SK-N-SH (cell line): ENCODE measurements at regions not wholly inside any gene's neighbourhood (a gene's known extent, or its start where the extent isn't known, plus 50 kb on each side); places are given as distances from the start of the nearest gene placed in this dataset.
"Not testable (repeated sequence)": the region's sequence is repeated elsewhere in the genome, so short reads cannot be mapped to it uniquely, and the experiment has no call there.

Experiments
- CTCF ChIA-PET: fragments of 300-600, 350-600 bp; formaldehyde crosslinking; extraction: SDS; loops from one replicate; lab custom pipeline; 2021; lab: Yijun Ruan, JAX
- POLR2A ChIA-PET: fragments of 350-600 bp; sonication (Branson Sonifier 250); formaldehyde crosslinking; extraction: SDS; loops from one replicate; lab custom pipeline; 2020; ENCODE audit warnings: antibody characterized with exemption, inconsistent platforms; lab: Yijun Ruan, JAX
- DNase-seq: peaks from one replicate; pipeline ENCODE4 v3.0.0; 2012
- H2AFZ ChIP-seq: fragments of 200-600 bp; sonication (generic); 2 replicates; pipeline ENCODE4 v1.8.1; 2016; ENCODE audit warnings: antibody characterized with exemption, mild to moderate bottlenecking, low read depth
- H3F3A ChIP-seq: fragments of 200-600 bp; sonication (generic); replicated peaks from 2 replicates; pipeline ENCODE3; 2016; ENCODE audit warnings: antibody characterized with exemption, mild to moderate bottlenecking; ENCODE audit not compliant: insufficient read depth
- H3K27ac ChIP-seq, 2 experiments: fragments of 200-500 bp in 1 of 2; fragments of 200-600 bp in 1 of 2; sonication (Bioruptor generic) in 1 of 2; sonication (generic), shearing (Covaris generic) in 1 of 2; 2 replicates each; pipeline versions ENCODE4 v1.5.1 to v1.6.1; 2014 to 2016; ENCODE audit warnings: low read depth in 2 of 2, inconsistent platforms in 1 of 2, low read length in 1 of 2, mild to moderate bottlenecking in 1 of 2, mixed read lengths in 1 of 2
- H3K27me3 ChIP-seq: fragments of 200-600 bp; sonication (generic), shearing (Covaris generic); 2 replicates; pipeline ENCODE4 v1.6.1; 2016; ENCODE audit warnings: mixed run types; ENCODE audit not compliant: insufficient read depth
- H3K36me3 ChIP-seq, 2 experiments: fragments of 200-500 bp in 1 of 2; fragments of 200-600 bp in 1 of 2; sonication (Bioruptor generic) in 1 of 2; sonication (generic) in 1 of 2; replicated peaks in 1 of 2; 2 replicates each; pipeline versions ENCODE3 to v1.5.1; 2014 to 2016; ENCODE audit warnings: low read length in 1 of 2, mild to moderate bottlenecking in 1 of 2; ENCODE audit not compliant: insufficient read depth in 2 of 2, control insufficient read depth in 1 of 2
- H3K4me1 ChIP-seq, 2 experiments: fragments of 200-500 bp in 1 of 2; fragments of 200-600 bp in 1 of 2; sonication (Bioruptor generic) in 1 of 2; sonication (generic), shearing (Covaris generic) in 1 of 2; 2 replicates each; pipeline versions ENCODE4 v1.5.1 to v1.6.1; 2014 to 2016; ENCODE audit warnings: low read depth in 1 of 2, low read length in 1 of 2, mixed run types in 1 of 2; ENCODE audit not compliant: insufficient read depth in 2 of 2, control insufficient read depth in 1 of 2
- H3K4me2 ChIP-seq: fragments of 200-600 bp; sonication (generic), shearing (Covaris generic); 2 replicates; pipeline ENCODE4 v1.6.1; 2017; ENCODE audit warnings: mixed run types
- H3K4me3 ChIP-seq, 2 experiments: fragments of 200-500 bp in 1 of 2; fragments of 200-600 bp in 1 of 2; sonication (Bioruptor generic) in 1 of 2; sonication (generic), shearing (Covaris generic) in 1 of 2; 2 replicates each; pipeline versions ENCODE4 v1.5.1 to v1.8.1; 2014 to 2016; ENCODE audit warnings: low read depth in 2 of 2, inconsistent platforms in 1 of 2, low read length in 1 of 2, mild to moderate bottlenecking in 1 of 2, mixed read lengths in 1 of 2, moderate library complexity in 1 of 2
- H3K79me2 ChIP-seq: fragments of 200-600 bp; sonication (generic); 2 replicates; pipeline ENCODE4 v1.8.1; 2017; ENCODE audit warnings: mild to moderate bottlenecking; ENCODE audit not compliant: insufficient read depth
- H3K9ac ChIP-seq: fragments of 200-600 bp; sonication (generic); 2 replicates; pipeline ENCODE4 v1.6.1; 2017; ENCODE audit warnings: mixed run types
- H3K9me2 ChIP-seq: fragments of 200-600 bp; sonication (generic); 2 replicates; pipeline ENCODE4 v1.6.1; 2017; ENCODE audit warnings: mixed run types
- H3K9me3 ChIP-seq: fragments of 200-600 bp; sonication (generic); 2 replicates; pipeline ENCODE4 v1.6.1; 2017; ENCODE audit warnings: mixed run types, mild to moderate bottlenecking, moderate library complexity
- H4K20me1 ChIP-seq: fragments of 200-600 bp; sonication (generic); 2 replicates; pipeline ENCODE4 v1.6.1; 2017; ENCODE audit warnings: mild to moderate bottlenecking, mixed run types; ENCODE audit not compliant: insufficient read depth
- ELF1 ChIP-seq: IDR thresholded peaks from 2 replicates; pipeline ENCODE4 v1.4.0; 2012
- EZH2phosphoT487 ChIP-seq: fragments of 200-600 bp; sonication (generic); IDR thresholded peaks from 2 replicates; pipeline ENCODE4 v1.6.1; 2017; ENCODE audit warnings: low read depth, mixed run types, mild to moderate bottlenecking, antibody characterized with exemption, moderate library complexity, borderline replicate concordance
- FOSL2 ChIP-seq: IDR thresholded peaks from 2 replicates; pipeline ENCODE4 v1.4.0; 2012; ENCODE audit warnings: low read depth, mild to moderate bottlenecking, moderate library complexity, borderline replicate concordance
- GABPA ChIP-seq: IDR thresholded peaks from 2 replicates; pipeline ENCODE4 v1.4.0; 2012; ENCODE audit warnings: low read depth, mild to moderate bottlenecking
- MEF2A ChIP-seq: IDR thresholded peaks from 2 replicates; pipeline ENCODE4 v1.4.0; 2012; ENCODE audit warnings: low read depth, borderline replicate concordance
- NFIC ChIP-seq: IDR thresholded peaks from 2 replicates; pipeline ENCODE4 v1.4.0; 2012; ENCODE audit warnings: borderline replicate concordance
- RAD21 ChIP-seq: IDR thresholded peaks from 2 replicates; pipeline ENCODE4 v1.6.1; 2012; ENCODE audit warnings: mild to moderate bottlenecking, low read length
- RCOR1 ChIP-seq: fragments of 150-350 bp; IDR thresholded peaks from 2 replicates; pipeline ENCODE4 v1.6.1; 2017; ENCODE audit warnings: antibody characterized with exemption, low read length
- RFX5 ChIP-seq: IDR thresholded peaks from 2 replicates; pipeline ENCODE4 v1.6.1; 2012; ENCODE audit warnings: mild to moderate bottlenecking, improper control_type of control experiment, low read length
- SIN3A ChIP-seq: IDR thresholded peaks from 2 replicates; pipeline ENCODE4 v1.6.1; 2012; ENCODE audit warnings: low read depth, mild to moderate bottlenecking, low read length, moderate library complexity, borderline replicate concordance
- SMC3 ChIP-seq: IDR thresholded peaks from 2 replicates; pipeline ENCODE4 v1.6.1; 2012; ENCODE audit warnings: low read depth, low read length, improper control_type of control experiment
- TAF1 ChIP-seq: IDR thresholded peaks from 2 replicates; pipeline ENCODE4 v1.6.1; 2012; ENCODE audit warnings: low read depth, mild to moderate bottlenecking, low read length, moderate library complexity, borderline replicate concordance
- YY1 ChIP-seq: IDR thresholded peaks from 2 replicates; pipeline ENCODE4 v1.4.0; 2012; ENCODE audit warnings: low read depth, mild to moderate bottlenecking
- WGBS: methylation state at CpG from one replicate; pipeline ENCODE4 v1.1.6; 2017; ENCODE audit warnings: low lambda C conversion rate; 5-methylcytosine and 5-hydroxymethylcytosine counted together
- TF ChIP-seq, protein P1 (sequence below): IDR thresholded peaks from 2 replicates; pipeline ENCODE4 v1.4.0; 2012; ENCODE audit warnings: low read depth, borderline replicate concordance
- TF ChIP-seq, protein P2 (sequence below): IDR thresholded peaks from 2 replicates; pipeline ENCODE4 v1.4.0; 2012; ENCODE audit warnings: low read depth, borderline replicate concordance
- TF ChIP-seq, protein P3 (sequence below): fragments of 200-600 bp; sonication (generic); IDR thresholded peaks from 2 replicates; pipeline ENCODE4 v1.6.1; 2017; ENCODE audit warnings: antibody characterized with exemption, mild to moderate bottlenecking, moderate library complexity
- TF ChIP-seq, protein P4 (sequence below): IDR thresholded peaks from 2 replicates; pipeline ENCODE4 v1.6.1; 2012; ENCODE audit warnings: mild to moderate bottlenecking, low read depth, low read length, moderate library complexity

DNA sequence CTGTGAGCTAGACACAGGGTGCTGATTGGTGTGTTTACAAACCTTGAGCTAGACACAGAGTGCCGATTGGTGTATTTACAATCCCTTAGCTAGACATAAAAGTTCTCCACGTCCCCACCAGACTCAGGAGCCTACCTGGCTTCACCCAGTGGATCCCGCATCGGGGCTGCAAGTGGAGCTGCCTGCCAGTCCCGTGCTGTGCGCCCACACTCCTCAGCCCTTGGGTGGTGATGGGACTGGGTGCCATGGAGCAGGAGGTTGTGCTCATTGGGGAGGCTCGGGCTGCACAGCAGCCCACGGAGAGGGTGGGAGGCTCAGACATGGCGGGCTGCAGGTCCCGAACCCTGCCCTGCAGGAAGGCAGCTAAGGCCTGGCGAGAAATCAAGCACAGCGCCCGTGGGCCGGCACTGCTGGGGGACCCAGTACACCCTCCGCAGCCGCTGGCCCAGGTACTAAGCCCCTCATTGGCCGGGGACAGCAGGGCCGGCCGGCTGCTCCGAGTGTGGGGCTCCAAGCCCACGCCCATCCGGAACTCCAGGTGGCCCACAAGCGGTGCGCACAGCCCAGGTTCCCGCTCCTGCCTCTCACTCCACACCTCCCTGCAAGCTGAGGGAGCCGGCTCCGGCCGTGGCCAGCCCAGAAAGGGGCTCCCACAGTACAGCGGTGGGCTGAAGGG, 158.6 kb downstream of the SPIN4 start:
- H3K4me3 ChIP-seq, H4K20me1 ChIP-seq, H3K4me1 ChIP-seq, POLR2A ChIA-PET, H3K9me2 ChIP-seq, H3K9ac ChIP-seq, H3K4me2 ChIP-seq, H3K9me3 ChIP-seq, H3K36me3 ChIP-seq, H2AFZ ChIP-seq, H3K27ac ChIP-seq, CTCF ChIA-PET, H3K79me2 ChIP-seq, DNase-seq, H3F3A ChIP-seq, H3K27me3 ChIP-seq: not testable (repeated sequence)
- WGBS, result 5% methylated on average over 4 of the region's 29 CpGs

DNA sequence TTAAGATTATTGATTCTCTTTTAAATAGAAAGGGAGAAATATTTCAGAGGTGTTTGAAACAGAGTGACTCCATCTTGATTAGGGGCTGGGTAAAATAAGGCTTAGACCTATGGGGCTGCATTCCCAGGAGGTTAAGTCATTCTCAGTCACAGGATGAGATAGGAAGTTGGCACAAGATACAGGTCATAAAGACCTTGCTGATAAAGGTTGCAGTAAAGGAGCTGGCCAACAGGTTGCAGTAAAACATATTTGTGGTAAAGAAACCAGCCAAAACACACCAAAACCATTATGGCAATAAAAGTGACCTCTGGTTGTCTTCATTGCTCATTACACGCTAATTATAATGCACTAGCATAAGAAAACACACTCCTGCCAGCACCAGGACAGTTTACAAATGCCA, 165.0 kb downstream of the SPIN4 start:
- Histone ChIP-seq H2AFZ (no peak overlapping the region), H3K36me3 (no peaks in the 10 kb centered on the region), H3K4me3 (no peak overlapping the region), H3K9me2 (no peaks in the 10 kb centered on the region), H4K20me1 (no peaks in the 10 kb centered on the region), H3K4me1 (no peaks in the 10 kb centered on the region), H3K9ac (no peak overlapping the region), H3K9me3 (no peaks in the 10 kb centered on the region), H3K79me2 (no peaks in the 10 kb centered on the region)
- CTCF ChIA-PET, result no interaction called here
- 7% methylated on average over 1 of the region's 1 CpG for whole genome bisulfite sequencing
- POLR2A ChIA-PET, result no interaction called here
- no peak for TF ChIP-seq SMC3
- no peak for TF ChIP-seq NFIC
- TF ChIP-seq, protein P1, sequence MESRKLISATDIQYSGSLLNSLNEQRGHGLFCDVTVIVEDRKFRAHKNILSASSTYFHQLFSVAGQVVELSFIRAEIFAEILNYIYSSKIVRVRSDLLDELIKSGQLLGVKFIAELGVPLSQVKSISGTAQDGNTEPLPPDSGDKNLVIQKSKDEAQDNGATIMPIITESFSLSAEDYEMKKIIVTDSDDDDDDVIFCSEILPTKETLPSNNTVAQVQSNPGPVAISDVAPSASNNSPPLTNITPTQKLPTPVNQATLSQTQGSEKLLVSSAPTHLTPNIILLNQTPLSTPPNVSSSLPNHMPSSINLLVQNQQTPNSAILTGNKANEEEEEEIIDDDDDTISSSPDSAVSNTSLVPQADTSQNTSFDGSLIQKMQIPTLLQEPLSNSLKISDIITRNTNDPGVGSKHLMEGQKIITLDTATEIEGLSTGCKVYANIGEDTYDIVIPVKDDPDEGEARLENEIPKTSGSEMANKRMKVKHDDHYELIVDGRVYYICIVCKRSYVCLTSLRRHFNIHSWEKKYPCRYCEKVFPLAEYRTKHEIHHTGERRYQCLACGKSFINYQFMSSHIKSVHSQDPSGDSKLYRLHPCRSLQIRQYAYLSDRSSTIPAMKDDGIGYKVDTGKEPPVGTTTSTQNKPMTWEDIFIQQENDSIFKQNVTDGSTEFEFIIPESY, result no peak
- no peak for TF ChIP-seq SIN3A
- TF ChIP-seq EZH2phosphoT487, result no peak
- TF ChIP-seq RAD21, result no peak
- no peak for TF ChIP-seq RFX5
- TF ChIP-seq MEF2A, result no peak
- TF ChIP-seq RCOR1, result no peak
- TF ChIP-seq, protein P2, sequence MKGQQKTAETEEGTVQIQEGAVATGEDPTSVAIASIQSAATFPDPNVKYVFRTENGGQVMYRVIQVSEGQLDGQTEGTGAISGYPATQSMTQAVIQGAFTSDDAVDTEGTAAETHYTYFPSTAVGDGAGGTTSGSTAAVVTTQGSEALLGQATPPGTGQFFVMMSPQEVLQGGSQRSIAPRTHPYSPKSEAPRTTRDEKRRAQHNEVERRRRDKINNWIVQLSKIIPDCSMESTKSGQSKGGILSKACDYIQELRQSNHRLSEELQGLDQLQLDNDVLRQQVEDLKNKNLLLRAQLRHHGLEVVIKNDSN, result no peak
- TF ChIP-seq YY1, result no peak
- TF ChIP-seq, protein P3, sequence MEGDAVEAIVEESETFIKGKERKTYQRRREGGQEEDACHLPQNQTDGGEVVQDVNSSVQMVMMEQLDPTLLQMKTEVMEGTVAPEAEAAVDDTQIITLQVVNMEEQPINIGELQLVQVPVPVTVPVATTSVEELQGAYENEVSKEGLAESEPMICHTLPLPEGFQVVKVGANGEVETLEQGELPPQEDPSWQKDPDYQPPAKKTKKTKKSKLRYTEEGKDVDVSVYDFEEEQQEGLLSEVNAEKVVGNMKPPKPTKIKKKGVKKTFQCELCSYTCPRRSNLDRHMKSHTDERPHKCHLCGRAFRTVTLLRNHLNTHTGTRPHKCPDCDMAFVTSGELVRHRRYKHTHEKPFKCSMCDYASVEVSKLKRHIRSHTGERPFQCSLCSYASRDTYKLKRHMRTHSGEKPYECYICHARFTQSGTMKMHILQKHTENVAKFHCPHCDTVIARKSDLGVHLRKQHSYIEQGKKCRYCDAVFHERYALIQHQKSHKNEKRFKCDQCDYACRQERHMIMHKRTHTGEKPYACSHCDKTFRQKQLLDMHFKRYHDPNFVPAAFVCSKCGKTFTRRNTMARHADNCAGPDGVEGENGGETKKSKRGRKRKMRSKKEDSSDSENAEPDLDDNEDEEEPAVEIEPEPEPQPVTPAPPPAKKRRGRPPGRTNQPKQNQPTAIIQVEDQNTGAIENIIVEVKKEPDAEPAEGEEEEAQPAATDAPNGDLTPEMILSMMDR, result no peak
- TF ChIP-seq TAF1, result no peak
- no peak for TF ChIP-seq FOSL2
- no peak for TF ChIP-seq ELF1
- TF ChIP-seq, protein P4, sequence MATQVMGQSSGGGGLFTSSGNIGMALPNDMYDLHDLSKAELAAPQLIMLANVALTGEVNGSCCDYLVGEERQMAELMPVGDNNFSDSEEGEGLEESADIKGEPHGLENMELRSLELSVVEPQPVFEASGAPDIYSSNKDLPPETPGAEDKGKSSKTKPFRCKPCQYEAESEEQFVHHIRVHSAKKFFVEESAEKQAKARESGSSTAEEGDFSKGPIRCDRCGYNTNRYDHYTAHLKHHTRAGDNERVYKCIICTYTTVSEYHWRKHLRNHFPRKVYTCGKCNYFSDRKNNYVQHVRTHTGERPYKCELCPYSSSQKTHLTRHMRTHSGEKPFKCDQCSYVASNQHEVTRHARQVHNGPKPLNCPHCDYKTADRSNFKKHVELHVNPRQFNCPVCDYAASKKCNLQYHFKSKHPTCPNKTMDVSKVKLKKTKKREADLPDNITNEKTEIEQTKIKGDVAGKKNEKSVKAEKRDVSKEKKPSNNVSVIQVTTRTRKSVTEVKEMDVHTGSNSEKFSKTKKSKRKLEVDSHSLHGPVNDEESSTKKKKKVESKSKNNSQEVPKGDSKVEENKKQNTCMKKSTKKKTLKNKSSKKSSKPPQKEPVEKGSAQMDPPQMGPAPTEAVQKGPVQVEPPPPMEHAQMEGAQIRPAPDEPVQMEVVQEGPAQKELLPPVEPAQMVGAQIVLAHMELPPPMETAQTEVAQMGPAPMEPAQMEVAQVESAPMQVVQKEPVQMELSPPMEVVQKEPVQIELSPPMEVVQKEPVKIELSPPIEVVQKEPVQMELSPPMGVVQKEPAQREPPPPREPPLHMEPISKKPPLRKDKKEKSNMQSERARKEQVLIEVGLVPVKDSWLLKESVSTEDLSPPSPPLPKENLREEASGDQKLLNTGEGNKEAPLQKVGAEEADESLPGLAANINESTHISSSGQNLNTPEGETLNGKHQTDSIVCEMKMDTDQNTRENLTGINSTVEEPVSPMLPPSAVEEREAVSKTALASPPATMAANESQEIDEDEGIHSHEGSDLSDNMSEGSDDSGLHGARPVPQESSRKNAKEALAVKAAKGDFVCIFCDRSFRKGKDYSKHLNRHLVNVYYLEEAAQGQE, result no peak
- TF ChIP-seq GABPA, result no peak
- TF ChIP-seq, all 33 proteins: peak for 0
- H3F3A ChIP-seq, result no peaks in the 10 kb centered on the region
- H3K27ac ChIP-seq, result no peak overlapping the region
- no peak overlapping the region for H3K4me2 ChIP-seq
- DNase-seq, result no peak
- H3K27me3 ChIP-seq, result no peaks in the 10 kb centered on the region
